Thyroid gland (tissue), 4 donors: ENCODE measurements at regions not wholly inside any gene's neighbourhood (a gene's known extent, or its start where the extent isn't known, plus 50 kb on each side); places are given as distances from the start of the nearest gene placed in this dataset.

Experiments used
- DNase-seq, 2 donors: peaks; one replicate each; pipeline ENCODE4 v3.0.0-alpha.2; 2019
- H3K27ac ChIP-seq, 3 donors: fragments of 200-600 bp; sonication (generic); 1 replicate in 2 of 3; 2 replicates in 1 of 3; pipeline ENCODE4 v1.5.1; 2016 to 2019; ENCODE audit warnings: mild to moderate bottlenecking in 1 of 3, moderate library complexity in 1 of 3
- H3K27me3 ChIP-seq: fragments of 200-600 bp; sonication (generic); one replicate; pipeline ENCODE4 v1.5.1; 2019
- H3K36me3 ChIP-seq, 2 donors: fragments of 200-600 bp; sonication (generic); one replicate each; pipeline ENCODE4 v1.5.1; 2016 to 2019
- H3K4me1 ChIP-seq, 2 donors: fragments of 200-600 bp; sonication (generic); one replicate each; pipeline ENCODE4 v1.5.1; 2017 to 2019
- H3K4me3 ChIP-seq, 3 donors: fragments of 200-600 bp; sonication (generic); replicated peaks in 1 of 3; 1 replicate in 2 of 3; 2 replicates in 1 of 3; pipeline ENCODE4 v1.5.1; 2016; ENCODE audit warnings: mild to moderate bottlenecking in 1 of 3
- H3K9me3 ChIP-seq: fragments of 200-600 bp; sonication (generic); one replicate; pipeline ENCODE4 v1.5.1; 2017
- POLR2A ChIP-seq, 2 donors: fragments of 450-650 bp; IDR thresholded peaks; one replicate each; pipeline ENCODE4 v1.6.1; 2017; ENCODE audit warnings: antibody characterized with exemption in 2 of 2, mild to moderate bottlenecking in 2 of 2, moderate library complexity in 1 of 2
- WGBS, 2 donors: methylation state at CpG; one replicate each; pipeline ENCODE4 v1.1.5; 2017; 5-methylcytosine and 5-hydroxymethylcytosine counted together
- intact Hi-C: fragments of 100-400 bp; cut with DNase I; formaldehyde crosslinking; loops from one replicate; pipeline ENCODE4 v1.15.1; 2023
- TF ChIP-seq, protein P1 (sequence below), 6 experiments: fragments of 200-600 bp in 3 of 6; fragments of 450-650 bp in 3 of 6; sonication (generic) in 3 of 6; IDR thresholded peaks; one replicate each; pipeline ENCODE4 v1.5.1; 2016 to 2019; ENCODE audit warnings: antibody characterized with exemption in 6 of 6, mild to moderate bottlenecking in 2 of 6, inconsistent platforms in 1 of 6, moderate library complexity in 1 of 6

DNA sequence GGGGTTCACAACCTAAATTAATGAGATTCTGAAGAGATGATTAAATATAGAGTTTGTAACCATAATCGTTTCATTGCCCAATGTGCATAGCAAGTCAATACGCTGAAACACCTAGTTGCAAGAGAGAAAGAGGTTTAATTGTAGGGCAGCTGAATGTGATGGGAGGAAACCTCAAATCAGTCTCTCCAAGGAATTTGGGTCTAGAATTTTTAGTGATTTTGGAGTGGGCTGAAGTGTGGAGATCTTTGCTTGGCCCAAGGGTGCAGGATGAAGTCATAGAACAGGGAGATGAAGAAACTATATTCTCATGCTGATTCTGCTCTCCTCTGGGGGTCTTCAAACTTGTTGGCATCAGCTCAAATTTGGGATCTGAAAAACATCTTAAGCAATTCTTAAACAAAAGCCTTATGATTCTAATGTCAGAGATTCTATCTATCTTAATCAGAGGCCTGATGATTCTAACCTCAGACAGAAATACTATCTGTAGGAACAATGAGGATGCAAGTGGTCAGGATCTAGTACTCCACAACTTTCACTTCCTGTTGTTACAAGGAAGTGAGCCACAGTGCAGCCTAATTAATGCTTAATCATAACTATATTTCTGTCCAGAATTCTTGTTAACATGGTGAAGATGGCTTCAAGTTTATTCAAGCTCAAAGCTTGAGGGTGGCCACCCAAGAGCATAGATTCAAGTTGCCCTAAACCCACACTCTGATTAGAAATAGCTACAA lies 80.2 kb upstream of the FUT8 start:
- H3K36me3 ChIP-seq = no peaks in the 10 kb centered on the region
- WGBS, 2 donors = 89 to 95% methylated on average over 2 of the region's 2 CpGs
- TF ChIP-seq, protein P1, sequence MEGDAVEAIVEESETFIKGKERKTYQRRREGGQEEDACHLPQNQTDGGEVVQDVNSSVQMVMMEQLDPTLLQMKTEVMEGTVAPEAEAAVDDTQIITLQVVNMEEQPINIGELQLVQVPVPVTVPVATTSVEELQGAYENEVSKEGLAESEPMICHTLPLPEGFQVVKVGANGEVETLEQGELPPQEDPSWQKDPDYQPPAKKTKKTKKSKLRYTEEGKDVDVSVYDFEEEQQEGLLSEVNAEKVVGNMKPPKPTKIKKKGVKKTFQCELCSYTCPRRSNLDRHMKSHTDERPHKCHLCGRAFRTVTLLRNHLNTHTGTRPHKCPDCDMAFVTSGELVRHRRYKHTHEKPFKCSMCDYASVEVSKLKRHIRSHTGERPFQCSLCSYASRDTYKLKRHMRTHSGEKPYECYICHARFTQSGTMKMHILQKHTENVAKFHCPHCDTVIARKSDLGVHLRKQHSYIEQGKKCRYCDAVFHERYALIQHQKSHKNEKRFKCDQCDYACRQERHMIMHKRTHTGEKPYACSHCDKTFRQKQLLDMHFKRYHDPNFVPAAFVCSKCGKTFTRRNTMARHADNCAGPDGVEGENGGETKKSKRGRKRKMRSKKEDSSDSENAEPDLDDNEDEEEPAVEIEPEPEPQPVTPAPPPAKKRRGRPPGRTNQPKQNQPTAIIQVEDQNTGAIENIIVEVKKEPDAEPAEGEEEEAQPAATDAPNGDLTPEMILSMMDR (IDR thresholded peaks at IDR 0.05) = no peak
- no peak for TF ChIP-seq POLR2A (IDR thresholded peaks at IDR 0.05)
- no peak overlapping the region for H3K4me3 ChIP-seq
- intact Hi-C loops = no loop called here
- H3K4me1 ChIP-seq = peaks cover 10 to 20% of the 10 kb centered on the region in 2 donors
- H3K27ac ChIP-seq = no peak overlapping the region
- no peak for DNase-seq
- no peaks in the 10 kb centered on the region for H3K27me3 ChIP-seq
- H3K9me3 ChIP-seq = no peaks in the 10 kb centered on the region

DNA sequence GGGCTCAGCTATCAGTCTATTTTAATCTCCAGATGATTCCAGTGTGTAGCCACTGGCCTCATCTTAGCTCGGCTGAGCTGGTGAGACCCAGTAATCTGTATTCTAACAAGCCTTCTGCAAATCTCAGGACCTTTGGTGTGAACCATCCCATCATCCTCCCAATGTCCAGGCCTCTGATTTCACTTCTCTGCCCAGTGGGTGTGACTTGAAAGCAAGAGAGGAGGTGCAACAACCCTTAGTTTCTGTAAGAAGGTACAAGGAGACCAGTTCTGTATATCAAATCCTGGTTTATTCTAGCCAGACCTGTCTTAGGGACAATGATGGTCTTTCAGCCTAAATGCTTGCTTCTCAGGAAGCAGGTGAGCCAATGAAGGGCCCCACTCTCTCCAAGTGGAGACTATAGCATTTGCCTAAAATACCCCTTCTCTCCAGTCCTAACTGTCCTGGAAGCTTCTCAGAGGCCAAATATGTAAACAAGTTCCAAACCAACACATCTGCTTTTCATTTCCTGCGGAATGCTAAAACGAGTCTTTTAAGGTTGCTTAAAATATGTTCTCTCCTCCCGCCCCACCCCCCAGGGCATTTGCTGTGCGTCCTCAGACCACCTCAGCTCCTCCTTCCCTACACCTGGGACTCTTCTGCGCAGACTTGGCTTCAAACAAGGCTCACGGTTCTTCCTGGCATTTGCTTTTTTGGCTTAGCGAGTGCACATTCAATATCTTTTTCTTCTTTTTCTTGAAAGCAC lies 78.4 kb upstream of the FUT8 start:
- TF ChIP-seq, protein P1 (IDR thresholded peaks at IDR 0.05) = no peak
- no peak for TF ChIP-seq POLR2A (IDR thresholded peaks at IDR 0.05)
- Histone ChIP-seq H3K27ac (no peak overlapping the region), H3K9me3 (no peaks in the 10 kb centered on the region), H3K36me3 (no peaks in the 10 kb centered on the region), H3K27me3 (no peaks in the 10 kb centered on the region), H3K4me3 (no peak overlapping the region), H3K4me1 (peaks cover 10 to 20% of the 10 kb centered on the region in 2 donors)
- peak in 1 of 2 donors; percentile 11 for DNase-seq
- 62 to 78% methylated on average over 8 of the region's 8 CpGs for WGBS, 2 donors
- intact Hi-C loops = no loop called here

DNA sequence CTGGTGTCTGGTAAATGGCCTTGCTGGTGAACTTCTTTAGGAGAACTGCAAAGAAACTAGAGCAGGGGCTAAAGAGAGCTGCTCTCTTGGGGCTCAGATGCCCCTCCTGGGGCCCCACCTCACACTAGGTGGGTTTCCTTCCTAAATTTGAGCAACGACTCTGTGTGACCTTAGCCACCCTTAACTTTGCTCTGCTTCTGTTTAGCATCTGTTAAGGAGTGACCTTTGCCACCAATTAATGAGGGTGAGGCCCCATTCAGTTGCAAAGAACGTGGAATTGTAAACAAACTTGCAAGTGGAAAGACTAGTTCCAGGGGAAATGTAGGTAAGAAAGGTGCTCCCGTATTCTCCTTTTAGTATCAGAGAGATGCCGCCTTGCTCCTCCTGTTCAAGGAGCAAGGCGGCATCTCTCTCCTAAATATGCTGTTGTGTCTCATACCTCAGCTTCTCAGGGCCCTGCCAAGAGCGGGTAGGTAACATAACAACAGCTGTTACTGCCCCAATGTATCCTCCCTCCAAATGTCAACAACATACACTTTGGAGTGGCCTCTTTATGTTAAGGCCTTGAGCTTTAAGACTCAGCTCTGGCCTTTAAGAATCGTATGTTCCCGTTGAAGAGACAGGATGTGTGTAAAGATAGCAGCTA lies 77.6 kb upstream of the FUT8 start:
- no peak for TF ChIP-seq POLR2A (IDR thresholded peaks at IDR 0.05)
- TF ChIP-seq, protein P1 (IDR thresholded peaks at IDR 0.05) = no peak
- Histone ChIP-seq H3K27ac (no peak overlapping the region), H3K27me3 (no peaks in the 10 kb centered on the region), H3K4me3 (no peak overlapping the region), H3K4me1 (peaks cover 10 to 20% of the 10 kb centered on the region in 2 donors), H3K9me3 (no peaks in the 10 kb centered on the region), H3K36me3 (no peaks in the 10 kb centered on the region)
- no peak for DNase-seq
- intact Hi-C loops = no loop called here
- 41 to 44% methylated on average over 8 of the region's 8 CpGs for WGBS, 2 donors

DNA sequence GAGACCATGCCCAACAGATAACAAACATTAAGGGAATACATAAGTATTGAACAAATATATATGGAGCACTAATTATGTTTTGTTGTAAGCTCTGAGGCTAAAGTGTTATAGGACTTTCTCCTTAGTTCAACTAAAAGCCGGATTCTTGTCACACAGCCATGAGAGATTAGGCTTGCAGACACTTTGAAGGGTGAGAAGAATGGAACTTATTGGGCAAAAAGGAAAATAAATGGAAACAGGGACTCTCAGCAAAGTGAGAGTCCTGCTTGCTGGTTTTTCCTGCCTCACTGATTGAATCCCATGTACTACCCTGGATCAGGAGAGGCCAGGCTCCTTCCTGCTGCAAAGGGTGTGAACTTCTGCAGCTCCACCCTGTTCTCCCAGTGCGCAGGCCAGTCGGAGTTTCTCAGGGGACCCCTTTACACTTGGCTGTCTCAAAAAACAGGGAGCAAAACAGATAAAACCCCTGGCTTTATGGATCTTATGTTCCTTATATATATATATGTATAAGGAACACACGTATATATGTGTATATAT lies 77.1 kb upstream of the FUT8 start:
- Histone ChIP-seq H3K4me3 (no peak overlapping the region), H3K36me3 (no peaks in the 10 kb centered on the region), H3K9me3 (no peaks in the 10 kb centered on the region), H3K27ac (no peak overlapping the region), H3K27me3 (no peaks in the 10 kb centered on the region), H3K4me1 (peaks cover 10 to 20% of the 10 kb centered on the region in 2 donors)
- no peak for DNase-seq
- TF ChIP-seq POLR2A (IDR thresholded peaks at IDR 0.05) = no peak
- TF ChIP-seq, protein P1 (IDR thresholded peaks at IDR 0.05) = no peak
- 82 to 86% methylated on average over 4 of the region's 4 CpGs for WGBS, 2 donors
- intact Hi-C loops = no loop called here
